ENCODE measurements at regions not wholly inside any gene's neighbourhood (a gene's known extent, or its start where the extent isn't known, plus 50 kb on each side); places are given as distances from the start of the nearest gene placed in this dataset.
A peak's percentile ranks its signal among the peaks of the same experiment; 100 is the strongest.

DNA sequence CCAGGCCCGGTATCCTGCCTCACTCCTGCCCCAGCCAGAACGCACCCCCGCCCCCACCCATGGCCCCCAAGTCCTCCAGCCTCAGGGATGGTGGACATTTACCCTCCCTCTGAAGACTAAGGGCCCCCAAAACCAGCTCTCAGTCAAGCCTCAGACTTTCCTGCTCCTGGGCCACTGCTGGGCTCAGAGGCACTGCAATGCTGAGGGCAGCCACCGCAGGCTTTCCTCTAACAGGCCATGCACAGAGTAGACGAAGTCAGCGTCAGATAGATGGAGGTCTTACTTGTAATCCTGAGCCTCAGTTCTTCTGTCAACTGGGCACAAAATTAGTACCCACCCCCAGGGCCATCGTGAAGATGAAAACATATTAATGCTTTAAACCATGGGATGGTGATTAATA is 92.6 kb downstream of the TTC32 start:
- DNase-seq = no peak

- DNase-seq = no peak
These were observed 93.9 kb downstream of the TTC32 start for GRCh38 chr2:19807866-19808265.

DNA sequence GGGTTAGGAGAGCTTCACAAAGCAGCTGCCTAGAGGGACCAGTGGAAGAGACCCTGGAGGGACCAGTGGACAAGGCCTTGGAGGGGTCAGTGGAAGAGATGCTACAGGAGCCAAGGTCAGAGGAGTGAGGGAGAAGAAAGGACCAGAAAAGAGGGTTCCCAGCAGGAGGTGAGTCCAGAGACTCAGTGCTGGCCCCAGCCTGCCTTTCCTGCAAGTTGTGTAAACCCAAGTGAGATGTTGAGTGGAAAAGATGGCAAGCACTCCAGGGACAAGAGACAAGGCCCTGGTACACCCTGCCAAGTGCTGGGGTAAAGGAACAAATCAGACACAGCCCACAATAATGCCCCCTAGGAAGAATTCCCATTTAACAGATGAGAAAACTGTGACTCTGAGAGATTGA is 94.4 kb downstream of the TTC32 start:
- DNase-seq = no peak

GRCh38 chr2:19806591-19806990 is 95.2 kb downstream of the TTC32 start:
- DNase-seq = no peak

DNA sequence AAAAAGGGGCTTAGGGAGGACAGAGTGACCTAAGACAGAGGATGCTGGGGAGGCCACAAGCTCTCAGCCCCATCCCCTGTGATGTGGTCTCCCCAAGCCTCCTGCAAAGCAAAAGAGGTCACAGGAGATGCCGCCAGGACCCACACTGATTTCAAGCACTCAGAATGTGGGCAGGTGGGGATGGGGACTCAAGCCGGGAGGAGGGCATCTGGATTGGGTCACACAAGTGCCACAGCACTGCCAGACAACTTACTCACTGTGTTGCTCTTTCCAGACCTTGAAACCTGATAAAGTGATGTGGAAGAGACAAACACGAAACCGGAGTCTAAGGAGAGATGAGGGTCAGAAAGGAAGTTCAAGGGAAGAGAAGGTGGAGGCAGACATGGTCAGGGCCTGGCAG is 95.7 kb downstream of the TTC32 start:
- no peak for DNase-seq

- no peak for DNase-seq
These were observed 96.5 kb downstream of the TTC32 start for GRCh38 chr2:19805266-19805665.

GRCh38 chr2:19804639-19805260 is 97.0 kb downstream of the TTC32 start:
- DNase-seq = no peak

DNA sequence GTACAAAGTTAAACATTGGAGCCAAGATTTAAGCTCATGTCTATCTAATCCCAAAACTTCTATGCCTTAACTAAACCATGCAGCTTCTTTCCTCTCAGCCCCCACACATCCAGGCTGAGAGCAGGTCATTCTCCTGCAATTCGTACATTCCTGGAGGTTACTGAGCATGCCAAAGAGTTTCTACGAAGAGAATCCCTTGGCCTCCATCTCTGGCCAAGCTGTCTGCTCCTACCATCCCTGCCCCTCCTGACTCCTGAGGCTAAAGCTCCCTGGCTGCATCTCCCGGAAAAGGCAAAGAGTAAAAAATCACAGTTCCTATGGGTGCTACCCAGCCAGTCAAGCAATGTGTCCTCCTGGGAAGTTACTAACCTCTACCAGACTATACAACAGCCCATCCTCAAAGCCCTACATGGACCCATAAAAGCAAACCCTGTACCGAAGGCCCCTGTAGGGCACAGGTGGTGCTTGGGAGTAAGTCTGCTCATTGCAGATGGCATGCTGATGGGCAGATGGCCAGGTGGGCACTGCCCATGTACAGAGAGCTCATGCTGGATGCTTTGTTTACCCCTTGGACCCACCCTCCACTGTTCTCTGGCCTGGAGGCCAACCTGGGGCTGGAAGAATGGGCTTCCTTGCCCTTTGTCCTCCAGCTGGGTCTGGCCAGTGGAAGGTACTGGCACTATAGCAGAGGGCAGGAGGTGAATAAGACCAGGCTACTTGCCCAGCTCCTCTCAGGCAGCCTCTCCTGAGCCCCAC is 99.5 kb downstream of the TTC32 start:
- DNase-seq = no peak

GRCh38 chr2:19801367-19802080 is 100.3 kb downstream of the TTC32 start:
- peak in 2 of 56 donors; percentile 3 to 11 for DNase-seq

GRCh38 chr2:19800796-19801195 is 101.0 kb downstream of the TTC32 start:
- no peak for DNase-seq

- no peak for DNase-seq
These were observed 101.7 kb downstream of the TTC32 start for GRCh38 chr2:19799881-19800780.

GRCh38 chr2:19797871-19798270 is 103.9 kb downstream of the TTC32 start:
- no peak for DNase-seq

DNA sequence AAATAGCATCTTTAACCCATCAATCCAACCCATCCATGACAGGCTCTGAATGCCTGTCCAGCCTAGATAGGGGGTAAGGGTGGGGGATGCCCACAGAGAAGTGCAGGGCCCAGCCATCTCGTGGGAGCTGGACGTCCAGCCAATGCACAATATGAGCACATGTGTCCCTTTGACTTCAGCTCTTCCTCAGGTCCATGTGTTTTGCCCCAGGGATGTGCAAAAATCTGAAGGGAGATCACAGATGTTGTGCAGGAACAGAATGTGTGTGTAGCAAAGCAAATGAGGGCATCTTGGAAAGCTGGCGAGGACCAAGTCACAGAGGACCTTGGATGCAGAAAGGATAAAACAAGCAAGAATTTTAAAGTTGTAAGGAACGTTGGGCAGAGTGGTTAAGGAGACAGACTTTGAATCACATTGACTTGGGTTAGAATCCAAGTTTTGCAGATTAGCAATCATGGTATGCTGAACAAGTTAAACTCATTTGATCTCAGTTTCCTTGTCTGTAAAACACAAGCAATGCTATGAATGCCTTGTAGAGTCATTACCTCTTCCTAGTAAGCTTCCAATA is 104.5 kb downstream of the TTC32 start:
- DNase-seq = no peak

DNA sequence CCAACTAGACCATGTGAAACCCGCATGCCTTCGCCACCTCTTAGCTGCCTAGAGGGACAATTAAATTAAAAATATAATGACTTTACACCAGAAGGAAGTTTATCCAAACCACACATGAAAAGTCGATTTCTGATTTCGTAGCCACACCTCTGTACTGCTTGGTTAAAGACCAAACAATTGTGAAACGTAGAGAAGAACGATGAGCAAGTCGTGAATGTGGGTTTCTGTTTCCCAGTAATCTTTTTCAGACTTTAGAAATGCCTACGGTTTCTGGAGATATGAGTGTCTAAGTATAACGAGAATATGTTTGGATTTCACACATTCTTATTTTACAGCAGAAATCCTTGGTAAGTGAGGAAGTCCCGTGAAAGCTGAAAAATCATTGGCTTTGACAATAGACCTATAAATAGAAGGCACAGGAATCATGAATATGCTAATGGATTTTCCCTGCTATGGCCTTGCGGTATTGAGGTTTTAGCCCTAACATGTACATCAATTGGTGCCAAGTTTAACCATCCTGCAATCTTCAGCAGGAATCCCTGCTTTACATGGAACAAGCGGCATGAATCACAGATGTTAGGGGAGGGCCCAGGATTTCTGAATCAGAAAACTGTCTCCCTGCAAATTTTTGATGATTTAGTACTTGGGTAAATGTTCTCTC is 105.6 kb downstream of the TTC32 start:
- no peak for DNase-seq

GRCh38 chr2:19793132-19793750 is 108.5 kb downstream of the TTC32 start:
- no peak for DNase-seq

- no peak for DNase-seq
These were observed 111.5 kb downstream of the TTC32 start for GRCh38 chr2:19790291-19790690.

GRCh38 chr2:19787134-19787533 is 114.6 kb downstream of the TTC32 start:
- DNase-seq = no peak

DNA sequence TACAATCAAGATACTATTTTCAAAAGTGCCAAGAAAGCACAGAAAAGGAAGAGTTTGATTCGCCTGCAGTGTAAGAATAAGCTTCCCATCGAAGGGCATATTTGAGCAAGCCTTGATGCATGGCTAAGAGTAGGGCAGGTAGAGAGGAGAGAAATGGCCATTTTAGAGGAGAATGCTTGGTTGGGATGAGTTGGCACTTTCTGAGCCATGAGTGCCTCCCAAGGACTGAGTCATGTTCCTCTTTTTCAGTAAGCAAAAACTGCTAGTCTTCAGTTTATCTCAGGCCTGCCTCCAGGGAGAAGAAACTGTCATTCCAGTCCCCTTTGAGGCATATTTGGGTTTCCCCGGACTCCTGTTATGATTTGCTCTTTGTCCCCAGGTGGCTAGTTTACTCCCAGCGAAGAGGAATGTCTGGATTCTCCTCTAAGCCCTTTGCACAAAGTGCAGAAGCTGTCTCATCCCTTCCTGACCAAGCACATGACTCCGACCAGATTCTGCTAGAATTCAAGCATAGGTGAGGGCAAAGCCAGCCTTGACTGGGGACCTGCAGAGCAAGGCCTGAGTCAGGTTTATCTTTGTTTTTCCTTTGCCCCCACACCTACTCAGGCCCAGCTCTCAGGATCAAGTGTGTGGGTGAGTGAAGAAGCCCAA is 115.2 kb downstream of the TTC32 start:
- no peak for DNase-seq

DNA sequence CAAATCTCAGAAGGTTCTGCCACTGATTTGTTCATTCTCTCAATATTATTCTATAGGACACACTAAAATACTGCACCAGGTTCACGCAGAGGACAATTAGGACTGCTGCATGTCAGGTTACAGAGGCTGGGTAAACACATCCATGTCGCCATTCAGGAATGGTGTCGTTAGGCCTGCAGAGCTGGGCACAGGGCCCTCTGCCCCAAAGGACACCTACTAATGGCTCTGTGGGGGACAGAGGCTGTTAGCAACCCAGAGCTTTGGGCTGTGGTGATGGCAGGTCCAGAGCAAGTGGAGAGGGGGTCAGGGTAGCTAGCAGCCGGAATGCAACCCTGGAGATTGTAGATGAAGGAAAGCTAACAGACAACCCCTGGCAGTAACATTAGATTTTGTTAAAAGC is 115.9 kb downstream of the TTC32 start:
- DNase-seq = no peak

- DNase-seq = no peak
These were observed 116.3 kb downstream of the TTC32 start for GRCh38 chr2:19785447-19785846.

Data from nucleus accumbens (tissue), 56 donors.